H9 (cell line): ENCODE measurements at regions not wholly inside any gene's neighbourhood (a gene's known extent, or its start where the extent isn't known, plus 50 kb on each side); places are given as distances from the start of the nearest gene placed in this dataset.

Experiments used
- DNase-seq: peaks from one replicate; pipeline ENCODE4 v3.0.0-alpha.2; 2017
- H2AFZ ChIP-seq: one replicate; pipeline ENCODE4 v1.6.1; 2013; ENCODE audit warnings: mild to moderate bottlenecking, low read length, control low read depth, moderate library complexity
- H2AK5ac ChIP-seq: 2 replicates; pipeline ENCODE4 v1.6.1; 2013; ENCODE audit warnings: low read length, control low read depth, mixed read lengths; ENCODE audit not compliant: insufficient read length
- H2BK120ac ChIP-seq: one replicate; pipeline ENCODE4 v1.6.1; 2013; ENCODE audit warnings: low read depth, mild to moderate bottlenecking, low read length, control low read depth, inconsistent platforms; ENCODE audit not compliant: poor library complexity, severe bottlenecking
- H2BK12ac ChIP-seq: 2 replicates; pipeline ENCODE4 v1.6.1; 2013; ENCODE audit warnings: low read length, control low read depth, mixed read lengths, low read depth; ENCODE audit not compliant: insufficient read length
- H2BK15ac ChIP-seq: 2 replicates; pipeline ENCODE4 v1.6.1; 2013; ENCODE audit warnings: low read depth, low read length, control low read depth
- H2BK20ac ChIP-seq: one replicate; pipeline ENCODE4 v1.6.1; 2013; ENCODE audit warnings: low read depth, mild to moderate bottlenecking, low read length, control low read depth, inconsistent platforms; ENCODE audit not compliant: poor library complexity, severe bottlenecking
- H2BK5ac ChIP-seq: 2 replicates; pipeline ENCODE4 v1.6.1; 2013; ENCODE audit warnings: low read length, control low read depth, mixed read lengths; ENCODE audit not compliant: insufficient read length
- H3K14ac ChIP-seq: 2 replicates; pipeline ENCODE4 v1.6.1; 2013; ENCODE audit warnings: low read length, control low read depth; ENCODE audit not compliant: insufficient read depth
- H3K18ac ChIP-seq: 2 replicates; pipeline ENCODE4 v1.6.1; 2013; ENCODE audit warnings: low read depth, mild to moderate bottlenecking, mixed read lengths, low read length, control low read depth; ENCODE audit not compliant: insufficient read length
- H3K23ac ChIP-seq: 2 replicates; pipeline ENCODE4 v1.6.1; 2013; ENCODE audit warnings: low read length, control low read depth, mixed read lengths, low read depth; ENCODE audit not compliant: insufficient read length
- H3K23me2 ChIP-seq: 2 replicates; pipeline ENCODE4 v1.6.1; 2013; ENCODE audit warnings: low read depth, mild to moderate bottlenecking, mixed read lengths, low read length, control low read depth; ENCODE audit not compliant: insufficient read length, poor library complexity, severe bottlenecking
- H3K27ac ChIP-seq: 2 replicates; pipeline ENCODE4 v1.5.1; 2013; ENCODE audit warnings: low read length, control low read depth, mixed read lengths, low read depth; ENCODE audit not compliant: insufficient read length
- H3K27me3 ChIP-seq: 2 replicates; pipeline ENCODE4 v1.6.1; 2013; ENCODE audit warnings: low read length, control low read depth, inconsistent platforms; ENCODE audit not compliant: insufficient read depth
- H3K4ac ChIP-seq: 2 replicates; pipeline ENCODE4 v1.6.1; 2013; ENCODE audit warnings: low read depth, mild to moderate bottlenecking, control low read depth, inconsistent platforms, low read length, moderate library complexity
- H3K4me1 ChIP-seq: 2 replicates; pipeline ENCODE4 v1.6.1; 2013; ENCODE audit warnings: low read length, control low read depth, inconsistent platforms; ENCODE audit not compliant: insufficient read depth
- H3K4me2 ChIP-seq: 2 replicates; pipeline ENCODE4 v1.6.1; 2013; ENCODE audit warnings: low read length, control low read depth, mixed read lengths; ENCODE audit not compliant: insufficient read length, insufficient read depth
- H3K56ac ChIP-seq: 2 replicates; pipeline ENCODE4 v1.6.1; 2013; ENCODE audit warnings: low read depth, mild to moderate bottlenecking, mixed read lengths, low read length, control low read depth; ENCODE audit not compliant: insufficient read length
- H3K79me1 ChIP-seq: 2 replicates; pipeline ENCODE4 v1.6.1; 2013; ENCODE audit warnings: low read depth, mild to moderate bottlenecking, moderate library complexity, low read length, control low read depth, inconsistent platforms; ENCODE audit not compliant: insufficient read depth, poor library complexity, severe bottlenecking
- H3K79me2 ChIP-seq: 2 replicates; pipeline ENCODE4 v1.6.1; 2013; ENCODE audit warnings: low read length, control low read depth, inconsistent platforms; ENCODE audit not compliant: insufficient read depth
- H3K9ac ChIP-seq: 2 replicates; pipeline ENCODE4 v1.6.1; 2013; ENCODE audit warnings: low read length, control low read depth, mixed read lengths; ENCODE audit not compliant: insufficient read length; ENCODE audit errors: extremely low read depth
- H3K9me3 ChIP-seq: one replicate; pipeline ENCODE4 v1.6.1; 2013; ENCODE audit warnings: low read depth, low read length, inconsistent platforms; ENCODE audit not compliant: control insufficient read depth
- H3T11ph ChIP-seq: one replicate; pipeline ENCODE4 v1.6.1; 2013; ENCODE audit warnings: mild to moderate bottlenecking, low read length, control low read depth, inconsistent platforms
- H4K20me1 ChIP-seq: one replicate; pipeline ENCODE4 v1.6.1; 2013; ENCODE audit not compliant: control insufficient read depth, insufficient read length, insufficient read depth
- H4K5ac ChIP-seq: 2 replicates; pipeline ENCODE4 v1.6.1; 2013; ENCODE audit warnings: low read depth, mild to moderate bottlenecking, mixed read lengths, low read length, control low read depth; ENCODE audit not compliant: insufficient read length
- H4K8ac ChIP-seq: replicated peaks from 2 replicates; pipeline ENCODE4 v1.6.1; 2013; ENCODE audit warnings: low read length, control low read depth, mixed read lengths, low read depth; ENCODE audit not compliant: insufficient read length
- H4K91ac ChIP-seq: 2 replicates; pipeline ENCODE4 v1.6.1; 2013; ENCODE audit warnings: low read depth, mild to moderate bottlenecking, moderate library complexity, mixed read lengths, low read length, control low read depth; ENCODE audit not compliant: insufficient read length
- H3K27ac Mint-ChIP-seq, 3 experiments: 2 replicates in 2 of 3; 3 replicates in 1 of 3; pipeline ENCODE4 v1.8.0; 2020 to 2021; ENCODE audit warnings: mixed read lengths in 3 of 3, mild to moderate bottlenecking in 1 of 3, moderate library complexity in 1 of 3
- H3K27me3 Mint-ChIP-seq: 2 replicates; pipeline ENCODE4 v1.8.0; 2021; ENCODE audit warnings: low read depth, mild to moderate bottlenecking, moderate library complexity, mixed read lengths
- H3K36me3 Mint-ChIP-seq, 3 experiments: 2 replicates in 2 of 3; 3 replicates in 1 of 3; pipeline ENCODE4 v1.8.0; 2020 to 2021; ENCODE audit warnings: low read depth in 3 of 3, mixed read lengths in 3 of 3; ENCODE audit not compliant: insufficient read depth in 1 of 3
- H3K4me1 Mint-ChIP-seq, 2 experiments: 2 replicates each; pipeline ENCODE4 v1.8.0; 2020; ENCODE audit warnings: mixed read lengths in 2 of 2
- H3K4me3 Mint-ChIP-seq, 2 experiments: 2 replicates in 1 of 2; 3 replicates in 1 of 2; pipeline ENCODE4 v1.8.0; 2020 to 2021; ENCODE audit warnings: mild to moderate bottlenecking in 2 of 2, mixed read lengths in 2 of 2, moderate library complexity in 1 of 2
- H3K9me3 Mint-ChIP-seq, 2 experiments: 2 replicates in 1 of 2; 3 replicates in 1 of 2; pipeline ENCODE4 v1.8.0; 2020; ENCODE audit warnings: mild to moderate bottlenecking in 2 of 2, mixed read lengths in 2 of 2, moderate library complexity in 1 of 2
- CTCF ChIP-seq: fragments of 200-600 bp; sonication (generic); conservative IDR thresholded peaks from 3 replicates; pipeline ENCODE4 v1.8.0; 2021; ENCODE audit warnings: antibody characterized with exemption, mild to moderate bottlenecking
- WGBS: extraction: QIAGEN DNeasy Blood & Tissue Kit; methylation state at CpG from one replicate; pipeline ENCODE4 v1.1.7; 2013; ENCODE audit warnings: missing lambda C conversion rate, low lambda C conversion rate, mixed read lengths; ENCODE audit not compliant: insufficient read length; ENCODE audit errors: extremely low coverage; 5-methylcytosine and 5-hydroxymethylcytosine counted together

GRCh38 chr1:232883992-232884661 lies 66.3 kb upstream of the NTPCR start:
- Histone ChIP-seq H4K91ac (no peak overlapping the region), H4K8ac (no peak overlapping the region)

More at GRCh38 chr1:232883992-232884661, 66.3 kb upstream of the NTPCR start:
- H3K56ac ChIP-seq, result no peak overlapping the region
- H3K23ac ChIP-seq, result no peak overlapping the region
- no peaks in the 10 kb centered on the region for H3K9me3 ChIP-seq
- no peaks in the 10 kb centered on the region for H3K36me3 Mint-ChIP-seq
- H4K5ac ChIP-seq, result no peak overlapping the region
- H3K4me3 Mint-ChIP-seq, result no peak overlapping the region
- no peak overlapping the region for H3T11ph ChIP-seq
- H2BK12ac ChIP-seq, result no peak overlapping the region
- no peaks in the 10 kb centered on the region for H3K4me1 ChIP-seq
- peaks cover 5% of the 10 kb centered on the region; the same call in 1 of the 2 replicates for H3K27me3 Mint-ChIP-seq
- no peak overlapping the region for H3K4me2 ChIP-seq
- H4K20me1 ChIP-seq, result no peaks in the 10 kb centered on the region
- H2AFZ ChIP-seq, result no peak overlapping the region
- no peak overlapping the region for H2BK5ac ChIP-seq
- H3K23me2 ChIP-seq, result no peaks in the 10 kb centered on the region
- no peak overlapping the region for H3K14ac ChIP-seq
- no peak for DNase-seq
- H3K9ac ChIP-seq, result no peak overlapping the region
- H3K79me2 ChIP-seq, result no peaks in the 10 kb centered on the region
- no peaks in the 10 kb centered on the region for H3K79me1 ChIP-seq
- H2BK20ac ChIP-seq, result no peak overlapping the region
- H3K4ac ChIP-seq, result no peak overlapping the region
- H2BK15ac ChIP-seq, result no peak overlapping the region
- no peak overlapping the region for H2BK120ac ChIP-seq
- no peak overlapping the region for H3K27ac Mint-ChIP-seq
- H3K27me3 ChIP-seq, result no peaks in the 10 kb centered on the region
- no peak overlapping the region for H3K27ac ChIP-seq
- WGBS, result no CpG with 5 or more reads among the region's 4 CpGs
- H2AK5ac ChIP-seq, result no peak overlapping the region
- H3K4me1 Mint-ChIP-seq, result 0 out of 4 replicates have a peak, but pooled peaks cover 0 to 3% of the 10 kb centered on the region in 2 experiments
- H3K9me3 Mint-ChIP-seq, result no peaks in the 10 kb centered on the region
- TF ChIP-seq CTCF, result no peak
- no peak overlapping the region for H3K18ac ChIP-seq
